Keratinocyte (primary cell): ENCODE measurements at regions not wholly inside any gene's neighbourhood (a gene's known extent, or its start where the extent isn't known, plus 50 kb on each side); places are given as distances from the start of the nearest gene placed in this dataset.

ENCODE experiments used
- CTCF ChIP-seq, 3 experiments: IDR thresholded peaks in 1 of 3; conservative IDR thresholded peaks in 1 of 3; optimal IDR thresholded peaks in 1 of 3; 2 replicates in 2 of 3; 3 replicates in 1 of 3; pipeline versions ENCODE3 to v1.5.1; 2011; ENCODE audit warnings: low read length in 3 of 3, mild to moderate bottlenecking in 3 of 3, moderate library complexity in 2 of 3, control low read depth in 1 of 3, inconsistent platforms in 1 of 3; ENCODE audit not compliant: insufficient read depth in 2 of 3; ENCODE audit errors: extremely low read depth in 1 of 3
- EZH2 ChIP-seq: IDR thresholded peaks from one replicate; pipeline ENCODE4 v1.6.1; 2012; ENCODE audit warnings: inconsistent platforms, mild to moderate bottlenecking, low read length, moderate library complexity

DNA sequence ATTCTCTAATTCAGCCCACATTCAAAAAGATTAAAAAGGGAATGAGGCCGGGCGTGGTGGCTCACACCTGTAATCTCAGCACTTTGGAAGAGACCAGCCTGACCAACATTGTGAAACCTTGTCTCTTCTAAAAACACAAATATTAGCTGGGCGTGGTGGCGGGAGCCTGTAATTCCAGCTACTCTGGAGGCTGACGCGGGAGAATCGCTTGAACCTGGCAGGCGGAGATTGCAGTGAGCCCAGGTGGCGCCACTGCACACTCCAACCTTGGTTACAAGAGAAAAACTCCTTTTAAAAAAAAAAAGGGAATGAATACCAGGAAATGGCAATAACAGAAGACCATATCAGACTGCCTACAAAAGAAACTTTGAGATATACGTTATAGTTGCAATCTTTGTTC lies 1244.5 kb downstream of the PCDH9 start:
- TF ChIP-seq CTCF (optimal IDR thresholded peaks at IDR 0.05 in 1 of 3, IDR thresholded peaks at IDR 0.05 in 1 of 3, conservative IDR thresholded peaks at IDR 0.05 in 1 of 3; ENCODE audit: extremely low read depth in 1 of 3, insufficient read depth in 2 of 3, low read length in 3 of 3) (no peak), EZH2 (no peak)
